ENCODE measurements at regions not wholly inside any gene's neighbourhood (a gene's known extent, or its start where the extent isn't known, plus 50 kb on each side); places are given as distances from the start of the nearest gene placed in this dataset.

DNA sequence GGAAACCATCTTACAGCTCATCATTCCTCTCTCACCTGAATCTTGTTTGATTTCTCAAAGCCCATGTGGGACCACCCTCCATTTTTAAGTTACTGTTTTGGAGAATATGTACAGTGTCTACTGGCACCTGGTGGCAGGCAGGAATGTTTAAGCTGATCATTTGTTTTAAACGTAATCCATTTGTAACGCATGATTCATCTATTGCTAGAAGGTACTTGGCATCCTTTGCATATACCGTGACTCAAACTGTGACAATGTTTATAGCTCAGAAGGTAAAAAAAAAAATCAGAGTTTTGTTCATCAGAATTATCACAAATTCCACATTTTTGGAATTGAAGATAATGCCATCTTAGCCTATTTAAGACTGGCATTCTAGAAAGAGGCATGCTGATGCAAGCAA is 1007.5 kb upstream of the EEF2KMT start:
- no peaks in the 10 kb centered on the region for H3K36me3 ChIP-seq (ENCODE audit: control insufficient read depth in 3 of 3, insufficient read depth in 3 of 3, low read length in 3 of 3)
- no peaks in the 10 kb centered on the region for H3K27me3 ChIP-seq (ENCODE audit: control insufficient read depth in 3 of 3, insufficient read depth in 3 of 3, low read length in 3 of 3)
- H3K27ac ChIP-seq (ENCODE audit: low read depth, low read length), result no peak overlapping the region
- H3K4me3 ChIP-seq (ENCODE audit: low read length in 3 of 3), result no peak overlapping the region
- H3K4me1 ChIP-seq (ENCODE audit: control insufficient read depth in 3 of 3, insufficient read depth in 3 of 3, low read length in 3 of 3), result no peaks in the 10 kb centered on the region
- no peak overlapping the region for H3K9ac ChIP-seq (ENCODE audit: low read depth in 1 of 3, low read length in 3 of 3)
- peaks cover 0 to 5% (median 2%) of the 10 kb centered on the region in 3 donors for H3K9me3 ChIP-seq (ENCODE audit: control insufficient read depth in 3 of 3, low read length in 3 of 3)

DNA sequence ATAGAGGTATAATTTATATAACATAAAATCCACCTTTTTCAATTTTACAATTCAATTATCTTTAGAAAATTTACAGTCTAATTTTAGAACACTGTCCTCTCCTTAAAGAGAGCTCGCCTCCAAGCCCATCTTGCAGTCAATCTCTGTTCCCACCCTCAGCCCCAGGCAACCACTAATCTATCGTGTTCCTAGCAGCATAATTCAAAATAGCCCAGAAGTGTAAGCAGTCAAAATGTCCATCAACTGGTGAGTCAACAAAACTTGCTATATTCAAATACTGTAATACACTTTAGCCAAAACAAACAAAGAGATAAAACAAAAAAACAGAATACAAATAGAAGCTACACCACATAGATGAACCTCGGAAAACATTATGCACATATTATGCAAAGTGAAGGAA is 1006.8 kb upstream of the EEF2KMT start:
- H3K27me3 ChIP-seq (ENCODE audit: control insufficient read depth in 3 of 3, insufficient read depth in 3 of 3, low read length in 3 of 3), result no peaks in the 10 kb centered on the region
- no peaks in the 10 kb centered on the region for H3K4me1 ChIP-seq (ENCODE audit: control insufficient read depth in 3 of 3, insufficient read depth in 3 of 3, low read length in 3 of 3)
- peaks cover 0 to 5% (median 2%) of the 10 kb centered on the region in 3 donors for H3K9me3 ChIP-seq (ENCODE audit: control insufficient read depth in 3 of 3, low read length in 3 of 3)
- no peaks in the 10 kb centered on the region for H3K36me3 ChIP-seq (ENCODE audit: control insufficient read depth in 3 of 3, insufficient read depth in 3 of 3, low read length in 3 of 3)
- no peak overlapping the region for H3K27ac ChIP-seq (ENCODE audit: low read depth, low read length)
- H3K4me3 ChIP-seq (ENCODE audit: low read length in 3 of 3), result no peak overlapping the region
- no peak overlapping the region for H3K9ac ChIP-seq (ENCODE audit: low read depth in 1 of 3, low read length in 3 of 3)

DNA sequence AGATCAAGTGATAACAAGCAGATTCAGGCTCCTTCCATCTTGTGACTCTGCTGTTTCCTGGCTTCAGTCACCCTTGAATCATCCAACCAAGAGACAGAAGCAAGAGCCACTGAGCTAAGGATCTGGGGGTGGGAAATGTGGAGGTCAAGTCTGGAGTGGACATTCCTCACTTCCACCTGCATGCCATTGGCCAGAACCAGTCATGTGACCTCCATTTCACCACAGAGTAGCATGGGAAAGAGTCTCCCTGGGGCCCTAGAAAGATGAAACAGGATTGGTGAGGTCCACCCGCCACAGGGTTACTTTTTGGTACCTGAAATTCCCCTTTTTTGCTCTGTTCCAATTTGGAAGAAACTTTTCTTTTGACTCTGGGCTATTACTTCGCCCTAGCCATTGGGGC is 1006.0 kb upstream of the EEF2KMT start:
- no peaks in the 10 kb centered on the region for H3K4me1 ChIP-seq (ENCODE audit: control insufficient read depth in 3 of 3, insufficient read depth in 3 of 3, low read length in 3 of 3)
- H3K9ac ChIP-seq (ENCODE audit: low read depth in 1 of 3, low read length in 3 of 3), result no peak overlapping the region
- H3K4me3 ChIP-seq (ENCODE audit: low read length in 3 of 3), result no peak overlapping the region
- H3K9me3 ChIP-seq (ENCODE audit: control insufficient read depth in 3 of 3, low read length in 3 of 3), result peaks cover 0 to 5% (median 2%) of the 10 kb centered on the region in 3 donors
- no peak overlapping the region for H3K27ac ChIP-seq (ENCODE audit: low read depth, low read length)
- no peaks in the 10 kb centered on the region for H3K36me3 ChIP-seq (ENCODE audit: control insufficient read depth in 3 of 3, insufficient read depth in 3 of 3, low read length in 3 of 3)
- no peaks in the 10 kb centered on the region for H3K27me3 ChIP-seq (ENCODE audit: control insufficient read depth in 3 of 3, insufficient read depth in 3 of 3, low read length in 3 of 3)

DNA sequence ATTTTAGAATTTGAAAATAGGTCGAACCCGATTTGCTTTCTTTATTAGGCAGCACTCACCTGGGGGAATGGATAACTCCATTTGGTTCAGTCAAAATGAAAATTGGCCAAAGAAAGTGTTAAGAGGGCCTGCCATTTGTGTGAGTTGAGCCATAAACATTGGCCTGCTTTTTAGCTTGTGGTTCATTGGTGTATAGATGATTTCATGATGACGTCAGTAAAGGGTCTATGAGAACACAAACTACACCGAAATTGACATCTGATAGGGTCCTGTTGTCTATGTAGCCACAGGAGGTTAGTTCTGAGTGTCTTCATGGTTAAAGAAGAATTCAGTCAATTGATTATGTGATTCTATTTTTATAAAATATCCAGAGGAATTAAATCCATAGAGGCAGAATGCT is 1001.5 kb upstream of the EEF2KMT start:
- Histone ChIP-seq H3K9ac (ENCODE audit: low read depth in 1 of 3, low read length in 3 of 3) (no peak overlapping the region), H3K27ac (ENCODE audit: low read depth, low read length) (no peak overlapping the region), H3K4me1 (ENCODE audit: control insufficient read depth in 3 of 3, insufficient read depth in 3 of 3, low read length in 3 of 3) (no peaks in the 10 kb centered on the region), H3K9me3 (ENCODE audit: control insufficient read depth in 3 of 3, low read length in 3 of 3) (peaks cover 0 to 5% (median 2%) of the 10 kb centered on the region in 3 donors), H3K36me3 (ENCODE audit: control insufficient read depth in 3 of 3, insufficient read depth in 3 of 3, low read length in 3 of 3) (no peaks in the 10 kb centered on the region), H3K4me3 (ENCODE audit: low read length in 3 of 3) (no peak overlapping the region), H3K27me3 (ENCODE audit: control insufficient read depth in 3 of 3, insufficient read depth in 3 of 3, low read length in 3 of 3) (no peaks in the 10 kb centered on the region)

DNA sequence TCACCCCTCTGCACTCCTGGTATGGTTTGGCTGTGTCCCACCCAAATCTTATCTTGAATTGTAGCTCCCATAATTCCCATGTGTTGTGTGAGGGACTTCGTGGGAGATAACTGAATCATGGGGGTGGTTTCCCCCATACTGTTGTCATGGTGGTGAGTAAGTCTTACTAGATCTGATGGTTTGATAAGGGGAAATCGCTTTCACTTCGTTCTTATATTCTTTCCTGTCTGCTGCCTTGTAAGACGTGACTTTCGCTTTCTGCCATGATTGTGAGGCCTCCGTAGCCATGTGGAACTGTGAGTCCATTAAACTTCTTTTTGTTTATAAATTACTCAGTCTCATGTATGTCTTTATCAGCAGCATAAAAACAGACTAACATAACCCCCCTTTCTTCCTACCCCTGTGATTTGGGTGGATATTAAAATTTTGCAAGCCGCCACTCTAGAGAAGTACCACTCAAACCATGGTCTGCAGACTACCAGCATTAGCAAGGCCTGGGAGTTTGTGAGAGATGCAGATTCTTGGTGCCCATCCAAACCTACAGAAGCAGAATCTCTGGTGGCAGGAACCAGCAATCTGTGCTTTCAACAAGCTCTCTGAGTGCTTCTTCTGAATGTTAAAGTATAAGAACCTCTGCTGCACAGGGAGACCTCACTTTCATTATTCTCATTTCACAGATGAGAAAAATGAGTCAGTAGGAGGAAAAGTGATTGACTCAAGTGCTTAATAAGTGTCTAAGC is 999.5 kb upstream of the EEF2KMT start:
- Histone ChIP-seq H3K9ac (ENCODE audit: low read depth in 1 of 3, low read length in 3 of 3) (no peak overlapping the region), H3K36me3 (ENCODE audit: control insufficient read depth in 3 of 3, insufficient read depth in 3 of 3, low read length in 3 of 3) (no peaks in the 10 kb centered on the region), H3K9me3 (ENCODE audit: control insufficient read depth in 3 of 3, low read length in 3 of 3) (peaks cover 0 to 2% (median 0%) of the 10 kb centered on the region in 3 donors), H3K4me1 (ENCODE audit: control insufficient read depth in 3 of 3, insufficient read depth in 3 of 3, low read length in 3 of 3) (no peaks in the 10 kb centered on the region), H3K27me3 (ENCODE audit: control insufficient read depth in 3 of 3, insufficient read depth in 3 of 3, low read length in 3 of 3) (no peaks in the 10 kb centered on the region), H3K4me3 (ENCODE audit: low read length in 3 of 3) (no peak overlapping the region), H3K27ac (ENCODE audit: low read depth, low read length) (no peak overlapping the region)

DNA sequence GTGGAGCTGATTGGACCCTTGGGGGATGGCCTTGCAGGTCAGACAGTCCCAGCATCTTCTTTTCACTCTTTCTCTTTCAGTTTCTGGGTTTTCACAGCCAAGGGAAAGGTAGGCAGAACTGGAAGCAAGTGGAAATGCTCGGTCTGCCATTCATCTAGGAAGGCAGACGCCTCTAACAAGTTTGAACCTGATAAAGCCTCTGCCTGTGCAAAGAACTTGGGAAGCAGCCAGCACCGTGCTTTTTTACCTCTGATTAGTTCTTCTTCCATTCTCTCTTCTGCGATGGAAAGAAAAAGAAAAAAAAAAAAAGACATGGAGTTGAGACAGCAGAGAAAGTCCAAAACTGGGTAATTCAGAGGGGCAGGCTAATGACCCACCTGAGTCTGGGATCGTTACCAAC is 997.8 kb upstream of the EEF2KMT start:
- H3K27ac ChIP-seq (ENCODE audit: low read depth, low read length), result no peak overlapping the region
- H3K4me1 ChIP-seq (ENCODE audit: control insufficient read depth in 3 of 3, insufficient read depth in 3 of 3, low read length in 3 of 3), result no peaks in the 10 kb centered on the region
- H3K4me3 ChIP-seq (ENCODE audit: low read length in 3 of 3), result no peak overlapping the region
- H3K27me3 ChIP-seq (ENCODE audit: control insufficient read depth in 3 of 3, insufficient read depth in 3 of 3, low read length in 3 of 3), result no peaks in the 10 kb centered on the region
- H3K36me3 ChIP-seq (ENCODE audit: control insufficient read depth in 3 of 3, insufficient read depth in 3 of 3, low read length in 3 of 3), result no peaks in the 10 kb centered on the region
- H3K9ac ChIP-seq (ENCODE audit: low read depth in 1 of 3, low read length in 3 of 3), result no peak overlapping the region
- H3K9me3 ChIP-seq (ENCODE audit: control insufficient read depth in 3 of 3, low read length in 3 of 3), result peaks cover 0 to 4% (median 0%) of the 10 kb centered on the region in 3 donors

DNA sequence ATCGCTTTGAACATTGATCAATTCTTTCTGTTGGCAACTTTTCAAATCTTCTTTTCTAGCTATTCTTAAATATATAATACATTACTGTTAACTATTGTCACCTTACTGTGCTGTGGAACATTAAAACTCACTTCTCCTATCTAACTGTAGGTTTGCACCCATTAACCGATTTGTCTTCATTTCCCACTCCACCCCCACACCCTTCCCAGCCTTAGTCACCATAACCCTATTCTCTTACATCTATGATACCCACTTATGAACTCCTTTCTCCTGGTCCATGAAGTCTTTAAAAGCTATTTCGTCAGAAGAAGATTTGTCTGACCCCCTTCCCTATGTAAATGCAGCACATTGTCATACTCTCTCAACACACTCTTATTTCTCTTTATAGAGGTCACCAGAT is 993.4 kb upstream of the EEF2KMT start:
- Histone ChIP-seq H3K4me1 (ENCODE audit: control insufficient read depth in 3 of 3, insufficient read depth in 3 of 3, low read length in 3 of 3) (no peaks in the 10 kb centered on the region), H3K27ac (ENCODE audit: low read depth, low read length) (no peak overlapping the region), H3K27me3 (ENCODE audit: control insufficient read depth in 3 of 3, insufficient read depth in 3 of 3, low read length in 3 of 3) (no peaks in the 10 kb centered on the region)

DNA sequence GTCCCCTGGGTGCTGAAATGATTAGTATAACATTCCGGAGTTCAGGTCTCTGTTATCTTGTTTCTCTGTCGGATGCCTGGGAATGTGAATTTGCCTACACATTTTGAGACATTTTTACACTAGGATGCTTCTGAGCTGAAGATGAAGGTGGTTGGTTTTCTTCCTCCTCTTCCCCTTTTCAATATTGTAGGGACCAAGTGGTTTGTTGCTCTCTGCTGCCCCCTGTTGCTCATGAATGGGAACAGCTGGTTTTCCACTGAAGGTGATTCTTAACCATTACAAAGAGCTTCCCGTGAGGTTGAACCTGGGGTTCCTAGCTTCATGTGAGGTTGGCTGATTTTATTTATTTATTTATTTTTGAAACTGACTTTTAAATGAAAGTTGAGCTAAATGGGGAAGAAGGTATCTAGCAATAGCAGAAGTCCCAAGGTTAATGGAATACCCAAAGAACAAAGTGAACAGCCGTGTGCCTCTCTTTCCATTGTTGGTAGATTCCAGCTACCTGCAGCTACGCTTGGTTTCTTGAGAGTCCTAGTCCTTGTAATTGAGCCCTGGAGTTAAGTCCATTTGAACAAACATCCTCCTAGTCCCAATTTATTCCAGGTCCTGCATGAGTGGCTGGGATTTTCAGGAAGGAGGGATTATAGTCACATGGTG is 983.9 kb upstream of the EEF2KMT start:
- Histone ChIP-seq H3K4me1 (ENCODE audit: control insufficient read depth in 3 of 3, insufficient read depth in 3 of 3, low read length in 3 of 3) (no peaks in the 10 kb centered on the region), H3K9me3 (ENCODE audit: control insufficient read depth in 3 of 3, low read length in 3 of 3) (peaks cover 0 to 2% (median 0%) of the 10 kb centered on the region in 3 donors), H3K9ac (ENCODE audit: low read depth in 1 of 3, low read length in 3 of 3) (no peak overlapping the region), H3K27me3 (ENCODE audit: control insufficient read depth in 3 of 3, insufficient read depth in 3 of 3, low read length in 3 of 3) (no peaks in the 10 kb centered on the region), H3K36me3 (ENCODE audit: control insufficient read depth in 3 of 3, insufficient read depth in 3 of 3, low read length in 3 of 3) (no peaks in the 10 kb centered on the region), H3K27ac (ENCODE audit: low read depth, low read length) (no peak overlapping the region), H3K4me3 (ENCODE audit: low read length in 3 of 3) (no peak overlapping the region)

More for the DNA sequence above, 993.4 kb upstream of the EEF2KMT start:
- Histone ChIP-seq H3K9me3 (ENCODE audit: control insufficient read depth in 3 of 3, low read length in 3 of 3) (peaks cover 0 to 6% (median 2%) of the 10 kb centered on the region in 3 donors), H3K36me3 (ENCODE audit: control insufficient read depth in 3 of 3, insufficient read depth in 3 of 3, low read length in 3 of 3) (no peaks in the 10 kb centered on the region), H3K4me3 (ENCODE audit: low read length in 3 of 3) (no peak overlapping the region), H3K9ac (ENCODE audit: low read depth in 1 of 3, low read length in 3 of 3) (no peak overlapping the region)

DNA sequence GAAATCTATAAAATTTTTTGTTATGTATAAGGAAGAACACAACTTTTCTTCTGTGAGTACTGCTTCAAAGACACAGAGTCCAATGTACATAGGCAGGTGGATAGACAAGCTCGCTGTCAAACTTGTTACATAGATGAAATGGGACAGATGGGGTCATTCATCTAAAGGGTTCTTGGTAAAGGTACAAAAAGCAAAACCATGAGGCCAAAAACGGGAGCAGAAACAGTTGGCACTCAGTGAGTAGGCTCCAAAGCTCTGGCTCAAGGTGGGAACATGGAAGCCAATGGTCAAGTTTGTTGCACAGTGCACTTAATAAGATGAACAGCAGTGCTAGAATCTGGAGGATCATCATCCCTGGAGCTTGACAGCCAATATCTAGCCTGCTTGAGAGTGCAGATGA is 979.0 kb upstream of the EEF2KMT start:
- Histone ChIP-seq H3K4me1 (ENCODE audit: control insufficient read depth in 3 of 3, insufficient read depth in 3 of 3, low read length in 3 of 3) (no peaks in the 10 kb centered on the region), H3K36me3 (ENCODE audit: control insufficient read depth in 3 of 3, insufficient read depth in 3 of 3, low read length in 3 of 3) (no peaks in the 10 kb centered on the region), H3K9me3 (ENCODE audit: control insufficient read depth in 3 of 3, low read length in 3 of 3) (no peaks in the 10 kb centered on the region), H3K4me3 (ENCODE audit: low read length in 3 of 3) (no peak overlapping the region), H3K9ac (ENCODE audit: low read depth in 1 of 3, low read length in 3 of 3) (no peak overlapping the region), H3K27ac (ENCODE audit: low read depth, low read length) (no peak overlapping the region), H3K27me3 (ENCODE audit: control insufficient read depth in 3 of 3, insufficient read depth in 3 of 3, low read length in 3 of 3) (no peaks in the 10 kb centered on the region)

DNA sequence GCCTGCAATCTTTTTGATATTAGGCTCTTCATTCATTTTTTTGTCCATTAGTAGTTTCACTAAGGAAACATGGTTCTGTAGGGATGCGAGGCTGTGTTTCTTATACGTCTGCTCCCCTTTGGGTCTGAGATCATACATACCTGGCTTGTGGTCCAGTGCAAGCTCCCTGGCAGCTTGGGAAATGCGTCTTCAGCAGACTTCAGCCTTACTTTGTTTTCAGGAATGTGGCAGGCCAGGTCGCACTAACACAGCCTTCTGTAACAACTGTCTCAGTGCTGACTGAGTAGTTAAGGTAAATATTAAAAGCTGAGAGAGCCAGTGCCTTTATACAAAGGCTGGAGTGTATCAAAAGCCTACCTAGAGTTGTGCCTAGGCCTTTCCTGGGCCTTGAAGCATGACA is 970.5 kb upstream of the EEF2KMT start:
- H3K36me3 ChIP-seq (ENCODE audit: control insufficient read depth in 3 of 3, insufficient read depth in 3 of 3, low read length in 3 of 3), result no peaks in the 10 kb centered on the region

More for the DNA sequence above, 970.5 kb upstream of the EEF2KMT start:
- H3K9ac ChIP-seq (ENCODE audit: low read depth in 1 of 3, low read length in 3 of 3), result no peak overlapping the region
- H3K27ac ChIP-seq (ENCODE audit: low read depth, low read length), result no peak overlapping the region
- no peaks in the 10 kb centered on the region for H3K4me1 ChIP-seq (ENCODE audit: control insufficient read depth in 3 of 3, insufficient read depth in 3 of 3, low read length in 3 of 3)
- no peaks in the 10 kb centered on the region for H3K27me3 ChIP-seq (ENCODE audit: control insufficient read depth in 3 of 3, insufficient read depth in 3 of 3, low read length in 3 of 3)
- H3K9me3 ChIP-seq (ENCODE audit: control insufficient read depth in 3 of 3, low read length in 3 of 3), result no peaks in the 10 kb centered on the region
- no peak overlapping the region for H3K4me3 ChIP-seq (ENCODE audit: low read length in 3 of 3)
